Mesenchymal stem cell (in vitro differentiated cells and primary cell): ENCODE measurements at regions not wholly inside any gene's neighbourhood (a gene's known extent, or its start where the extent isn't known, plus 50 kb on each side); places are given as distances from the start of the nearest gene placed in this dataset.

ENCODE experiments used
- DNase-seq: peaks from one replicate; pipeline ENCODE4 v3.0.0-alpha.2; 2013
- H2AFZ ChIP-seq: one replicate; pipeline ENCODE4 v1.6.1; 2013; ENCODE audit warnings: low read depth, mild to moderate bottlenecking, control low read depth, inconsistent platforms, low read length, moderate library complexity
- H2AK5ac ChIP-seq: 2 replicates; pipeline ENCODE4 v1.6.1; 2013; ENCODE audit warnings: low read length, moderate library complexity, mild to moderate bottlenecking, inconsistent platforms; ENCODE audit not compliant: severe bottlenecking
- H2BK120ac ChIP-seq: one replicate; pipeline ENCODE4 v1.6.1; 2013; ENCODE audit warnings: low read depth, mild to moderate bottlenecking, inconsistent platforms, low read length, moderate library complexity
- H2BK12ac ChIP-seq, 2 experiments: one replicate each; pipeline ENCODE4 v1.6.1; 2013; ENCODE audit warnings: inconsistent platforms in 2 of 2, low read length in 2 of 2, mild to moderate bottlenecking in 2 of 2, moderate library complexity in 2 of 2, control low read depth in 1 of 2
- H2BK15ac ChIP-seq: one replicate; pipeline ENCODE4 v1.6.1; 2013; ENCODE audit warnings: mild to moderate bottlenecking, low read depth, inconsistent platforms; ENCODE audit not compliant: poor library complexity, severe bottlenecking
- H2BK5ac ChIP-seq: 2 replicates; pipeline ENCODE4 v1.6.1; 2013; ENCODE audit warnings: low read depth, mild to moderate bottlenecking, low read length, control low read depth, inconsistent platforms; ENCODE audit not compliant: poor library complexity, severe bottlenecking
- H3K14ac ChIP-seq, 2 experiments: one replicate each; pipeline ENCODE4 v1.6.1; 2013; ENCODE audit warnings: inconsistent platforms in 2 of 2, low read length in 2 of 2, control low read depth in 1 of 2, mild to moderate bottlenecking in 1 of 2, moderate library complexity in 1 of 2
- H3K18ac ChIP-seq, 2 experiments: one replicate each; pipeline ENCODE4 v1.6.1; 2013; ENCODE audit warnings: inconsistent platforms in 2 of 2, low read length in 2 of 2, control low read depth in 1 of 2, low read depth in 1 of 2, mild to moderate bottlenecking in 1 of 2
- H3K23ac ChIP-seq, 2 experiments: one replicate each; pipeline ENCODE4 v1.6.1; 2013; ENCODE audit warnings: inconsistent platforms in 2 of 2, low read length in 2 of 2, mild to moderate bottlenecking in 2 of 2, moderate library complexity in 2 of 2, control low read depth in 1 of 2
- H3K27ac ChIP-seq: 2 replicates; pipeline ENCODE4 v1.5.1; 2013; ENCODE audit warnings: mild to moderate bottlenecking, moderate library complexity, low read length, control low read depth, inconsistent platforms; ENCODE audit not compliant: poor library complexity, severe bottlenecking
- H3K27me3 ChIP-seq, 2 experiments: 2 replicates each; pipeline versions ENCODE4 v1.6.1 to v1.7.0; 2013; ENCODE audit warnings: low read length in 2 of 2, mild to moderate bottlenecking in 2 of 2, moderate library complexity in 2 of 2, control low read depth in 1 of 2, inconsistent platforms in 1 of 2; ENCODE audit not compliant: control insufficient read depth in 1 of 2, insufficient read depth in 1 of 2
- H3K36me3 ChIP-seq, 2 experiments: 2 replicates each; pipeline versions ENCODE4 v1.6.1 to v1.7.0; 2013; ENCODE audit warnings: low read length in 2 of 2, control low read depth in 1 of 2, inconsistent platforms in 1 of 2, low read depth in 1 of 2, mild to moderate bottlenecking in 1 of 2; ENCODE audit not compliant: insufficient read depth in 2 of 2, control insufficient read depth in 1 of 2
- H3K4ac ChIP-seq, 2 experiments: one replicate each; pipeline ENCODE4 v1.6.1; 2013; ENCODE audit warnings: inconsistent platforms in 2 of 2, low read length in 2 of 2, mild to moderate bottlenecking in 2 of 2, moderate library complexity in 2 of 2, control low read depth in 1 of 2, low read depth in 1 of 2
- H3K4me1 ChIP-seq: 2 replicates; pipeline ENCODE4 v1.6.1; 2013; ENCODE audit warnings: low read depth, low read length, control low read depth; ENCODE audit not compliant: control insufficient read depth, insufficient read depth
- H3K4me2 ChIP-seq: 2 replicates; pipeline ENCODE4 v1.6.1; 2013; ENCODE audit warnings: low read length, mild to moderate bottlenecking, inconsistent platforms; ENCODE audit not compliant: poor library complexity, severe bottlenecking
- H3K4me3 ChIP-seq, 2 experiments: 2 replicates each; pipeline versions ENCODE4 v1.5.1 to v1.7.0; 2013; ENCODE audit warnings: low read length in 2 of 2, mild to moderate bottlenecking in 2 of 2, control low read depth in 1 of 2, low read depth in 1 of 2; ENCODE audit not compliant: insufficient read depth in 1 of 2
- H3K79me1 ChIP-seq: replicated peaks from 2 replicates; pipeline ENCODE4 v1.6.1; 2013; ENCODE audit warnings: mild to moderate bottlenecking, control low read depth, low read length, inconsistent platforms; ENCODE audit not compliant: poor library complexity, severe bottlenecking
- H3K9ac ChIP-seq: 2 replicates; pipeline ENCODE4 v1.7.0; 2013; ENCODE audit warnings: mild to moderate bottlenecking, low read length, moderate library complexity
- H3K9me3 ChIP-seq: 2 replicates; pipeline ENCODE4 v1.7.0; 2013; ENCODE audit warnings: mild to moderate bottlenecking, low read length; ENCODE audit not compliant: control insufficient read depth
- H4K8ac ChIP-seq: one replicate; pipeline ENCODE4 v1.6.1; 2013; ENCODE audit warnings: inconsistent platforms, mild to moderate bottlenecking, low read length, moderate library complexity
- H4K91ac ChIP-seq: one replicate; pipeline ENCODE4 v1.6.1; 2013; ENCODE audit warnings: mild to moderate bottlenecking, low read length, inconsistent platforms
- WGBS: methylation state at CpG from one replicate; pipeline ENCODE4 v1.1.7; 2013; ENCODE audit warnings: mixed read lengths; 5-methylcytosine and 5-hydroxymethylcytosine counted together

- Histone ChIP-seq H4K91ac (no peak overlapping the region), H3K9me3 (no peaks in the 10 kb centered on the region), H3K18ac (no peak overlapping the region), H2AK5ac (no peak overlapping the region), H3K4ac (no peak overlapping the region), H3K4me3 (no peak overlapping the region), H3K36me3 (no peaks in the 10 kb centered on the region), H2BK120ac (no peak overlapping the region), H3K27ac (no peak overlapping the region), H4K8ac (no peak overlapping the region), H3K79me1 (no peaks in the 10 kb centered on the region), H3K23ac (no peak overlapping the region), H3K4me1 (no peaks in the 10 kb centered on the region), H3K9ac (no peak overlapping the region), H2BK5ac (no peak overlapping the region), H3K4me2 (no peak overlapping the region), H2BK12ac (no peak overlapping the region), H3K14ac (no peak overlapping the region), H3K27me3 (no peaks in the 10 kb centered on the region), H2AFZ (no peak overlapping the region), H2BK15ac (no peak overlapping the region)
- WGBS: 100% methylated on average over 1 of the region's 3 CpGs
- DNase-seq: no peak
These were observed 192.3 kb downstream of the UBE2E3 start for GRCh38 chr2:181172676-181173075.

DNA sequence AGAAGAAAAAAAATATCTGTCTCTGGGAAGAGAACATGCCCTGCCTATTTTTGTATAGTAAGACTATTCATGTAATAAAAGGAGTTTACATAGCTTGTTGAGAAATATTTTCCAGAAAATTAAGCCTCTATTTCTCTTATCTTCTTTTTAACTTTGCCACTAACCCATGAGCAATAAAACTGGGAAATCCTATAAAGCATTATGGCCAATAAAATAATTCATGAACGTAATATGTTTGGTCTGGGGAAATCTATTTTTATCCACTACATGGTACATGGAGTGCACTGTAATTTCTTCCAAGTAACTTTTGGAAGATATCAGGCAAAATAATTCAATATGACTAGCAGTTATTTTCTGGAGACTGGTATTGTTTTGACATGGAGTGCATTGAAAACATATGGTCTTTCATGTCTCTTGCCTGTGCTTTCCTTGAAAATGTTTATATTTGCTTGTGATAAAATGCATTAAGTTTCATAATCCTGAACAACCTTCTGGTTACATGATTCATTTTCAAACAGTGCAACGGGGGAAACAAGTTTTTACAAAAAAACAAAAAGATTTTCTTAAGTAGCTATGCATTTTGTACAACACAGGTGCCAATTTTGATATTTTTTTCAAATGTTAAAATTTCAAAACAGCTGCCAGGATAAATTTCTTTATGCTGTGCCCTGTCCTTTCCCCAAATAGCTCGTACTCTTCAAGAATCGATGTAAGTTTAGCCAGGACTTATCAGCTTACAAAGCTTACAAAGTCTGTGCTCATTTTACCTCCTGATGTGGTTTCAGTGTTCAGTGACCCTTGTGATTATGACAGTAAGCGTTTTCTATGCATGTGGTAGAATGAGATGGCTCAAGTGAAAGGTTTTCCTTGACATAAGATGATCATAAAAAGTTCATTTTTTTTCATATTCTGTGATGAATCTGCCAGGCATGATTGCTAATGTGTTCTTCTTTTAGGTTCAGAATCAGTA is 194.5 kb downstream of the UBE2E3 start:
- Histone ChIP-seq H2BK5ac (no peak overlapping the region), H2BK15ac (no peak overlapping the region), H3K79me1 (no peaks in the 10 kb centered on the region), H3K9me3 (no peaks in the 10 kb centered on the region), H3K4me3 (no peak overlapping the region), H3K9ac (peak overlapping the region; percentile 5), H3K14ac (no peak overlapping the region), H2AK5ac (no peak overlapping the region), H3K27me3 (no peaks in the 10 kb centered on the region), H2BK12ac (no peak overlapping the region), H3K4me2 (no peak overlapping the region), H2AFZ (no peak overlapping the region), H2BK120ac (no peak overlapping the region), H3K23ac (no peak overlapping the region), H3K27ac (no peak overlapping the region), H4K91ac (no peak overlapping the region), H3K4me1 (no peaks in the 10 kb centered on the region), H3K18ac (no peak overlapping the region), H4K8ac (no peak overlapping the region), H3K4ac (no peak overlapping the region), H3K36me3 (no peaks in the 10 kb centered on the region)
- WGBS: 86% methylated on average over 3 of the region's 5 CpGs
- DNase-seq: peak; percentile 25

- Histone ChIP-seq H3K23ac (no peak overlapping the region), H2AFZ (no peak overlapping the region), H3K36me3 (no peaks in the 10 kb centered on the region), H3K4me2 (no peak overlapping the region), H3K4me1 (no peaks in the 10 kb centered on the region), H3K9me3 (no peaks in the 10 kb centered on the region), H3K79me1 (no peaks in the 10 kb centered on the region), H2BK120ac (no peak overlapping the region), H3K27ac (no peak overlapping the region), H4K8ac (no peak overlapping the region), H3K18ac (no peak overlapping the region), H3K27me3 (no peaks in the 10 kb centered on the region), H2BK12ac (no peak overlapping the region), H3K4me3 (no peak overlapping the region), H2AK5ac (no peak overlapping the region), H3K4ac (no peak overlapping the region), H3K14ac (no peak overlapping the region), H2BK15ac (no peak overlapping the region), H4K91ac (no peak overlapping the region), H2BK5ac (no peak overlapping the region), H3K9ac (no peak overlapping the region)
- no CpG with 5 or more reads among the region's 1 CpG for WGBS
- no peak for DNase-seq
These were observed 196.1 kb downstream of the UBE2E3 start for GRCh38 chr2:181176540-181176939.

DNA sequence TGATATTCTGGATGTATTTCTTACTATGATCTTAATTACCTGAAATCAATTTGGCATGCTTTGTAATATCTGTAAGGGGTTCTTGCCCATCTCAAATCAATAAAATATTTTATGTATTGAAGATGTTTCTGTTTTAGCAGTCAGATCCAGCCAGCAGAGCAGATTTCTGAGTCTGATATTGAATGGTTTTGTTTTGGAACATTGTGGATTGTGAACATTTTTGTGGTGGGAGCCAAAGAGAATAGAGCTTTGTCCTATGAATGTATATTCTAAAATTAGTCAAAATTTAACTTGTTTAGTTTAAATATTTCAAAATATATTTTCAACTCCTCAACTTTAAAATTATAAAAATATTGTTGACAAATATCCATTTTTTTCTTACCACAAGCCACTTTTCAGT is 197.0 kb downstream of the UBE2E3 start:
- Histone ChIP-seq H3K9ac (no peak overlapping the region), H3K4me1 (no peaks in the 10 kb centered on the region), H3K4ac (no peak overlapping the region), H3K79me1 (no peaks in the 10 kb centered on the region), H3K27ac (no peak overlapping the region), H3K4me3 (no peak overlapping the region), H2BK15ac (no peak overlapping the region), H2AFZ (no peak overlapping the region), H2BK120ac (no peak overlapping the region), H2AK5ac (no peak overlapping the region), H3K4me2 (no peak overlapping the region), H2BK5ac (no peak overlapping the region), H2BK12ac (no peak overlapping the region), H3K23ac (no peak overlapping the region), H3K14ac (no peak overlapping the region), H3K18ac (no peak overlapping the region), H4K91ac (no peak overlapping the region), H4K8ac (no peak overlapping the region), H3K36me3 (no peaks in the 10 kb centered on the region), H3K27me3 (no peaks in the 10 kb centered on the region), H3K9me3 (no peaks in the 10 kb centered on the region)
- DNase-seq: no peak
